ENCODE measurements at regions not wholly inside any gene's neighbourhood (a gene's known extent, or its start where the extent isn't known, plus 50 kb on each side); places are given as distances from the start of the nearest gene placed in this dataset.

DNA sequence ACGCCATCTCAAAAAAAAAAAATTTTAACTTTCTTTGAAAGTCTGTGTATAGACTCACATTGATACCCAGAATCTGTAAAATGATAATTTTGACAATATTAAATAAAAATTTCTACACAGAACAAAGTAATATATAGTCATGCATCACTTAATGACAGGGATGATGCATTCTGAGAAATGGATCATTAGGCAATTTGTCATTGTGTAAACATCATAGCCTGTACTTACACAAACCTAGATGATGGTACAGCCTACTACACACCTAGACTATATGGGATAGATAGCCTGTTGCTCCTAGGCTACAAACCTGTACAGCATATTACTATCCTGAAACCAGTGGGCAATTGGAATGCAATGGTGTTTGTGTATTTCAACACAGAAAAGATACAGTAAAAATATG lies 107.7 kb downstream of the BLTP1 start:
- TF ChIP-seq POLR2A (IDR thresholded peaks at IDR 0.05): no peak
- no peak for TF ChIP-seq POLR2AphosphoS5 (IDR thresholded peaks at IDR 0.05)
- TF ChIP-seq, protein P1, sequence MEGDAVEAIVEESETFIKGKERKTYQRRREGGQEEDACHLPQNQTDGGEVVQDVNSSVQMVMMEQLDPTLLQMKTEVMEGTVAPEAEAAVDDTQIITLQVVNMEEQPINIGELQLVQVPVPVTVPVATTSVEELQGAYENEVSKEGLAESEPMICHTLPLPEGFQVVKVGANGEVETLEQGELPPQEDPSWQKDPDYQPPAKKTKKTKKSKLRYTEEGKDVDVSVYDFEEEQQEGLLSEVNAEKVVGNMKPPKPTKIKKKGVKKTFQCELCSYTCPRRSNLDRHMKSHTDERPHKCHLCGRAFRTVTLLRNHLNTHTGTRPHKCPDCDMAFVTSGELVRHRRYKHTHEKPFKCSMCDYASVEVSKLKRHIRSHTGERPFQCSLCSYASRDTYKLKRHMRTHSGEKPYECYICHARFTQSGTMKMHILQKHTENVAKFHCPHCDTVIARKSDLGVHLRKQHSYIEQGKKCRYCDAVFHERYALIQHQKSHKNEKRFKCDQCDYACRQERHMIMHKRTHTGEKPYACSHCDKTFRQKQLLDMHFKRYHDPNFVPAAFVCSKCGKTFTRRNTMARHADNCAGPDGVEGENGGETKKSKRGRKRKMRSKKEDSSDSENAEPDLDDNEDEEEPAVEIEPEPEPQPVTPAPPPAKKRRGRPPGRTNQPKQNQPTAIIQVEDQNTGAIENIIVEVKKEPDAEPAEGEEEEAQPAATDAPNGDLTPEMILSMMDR (IDR thresholded peaks at IDR 0.05): no peak
- TF ChIP-seq EP300 (IDR thresholded peaks at IDR 0.05): no peak
